Posterior cingulate gyrus (tissue), 11 donors: ENCODE measurements at regions not wholly inside any gene's neighbourhood (a gene's known extent, or its start where the extent isn't known, plus 50 kb on each side); places are given as distances from the start of the nearest gene placed in this dataset.
"Not testable (repeated sequence)": the region's sequence is repeated elsewhere in the genome, so short reads cannot be mapped to it uniquely, and the experiment has no call there.

ENCODE experiments used
- DNase-seq, 10 donors: peaks; one replicate each; pipeline versions ENCODE4 v3.0.0 to v3.0.0-alpha.2; 2020 to 2021; ENCODE audit warnings: mixed read lengths in 3 of 10
- intact Hi-C: fragments of 100-400 bp; cut with DNase I; formaldehyde crosslinking; loops from one replicate; pipeline ENCODE4 v1.15.1; 2023

GRCh38 chr7:152905949-152906348 is 146.4 kb downstream of the ACTR3B start:
- no peak for DNase-seq
- intact Hi-C loops = no loop called here

DNA sequence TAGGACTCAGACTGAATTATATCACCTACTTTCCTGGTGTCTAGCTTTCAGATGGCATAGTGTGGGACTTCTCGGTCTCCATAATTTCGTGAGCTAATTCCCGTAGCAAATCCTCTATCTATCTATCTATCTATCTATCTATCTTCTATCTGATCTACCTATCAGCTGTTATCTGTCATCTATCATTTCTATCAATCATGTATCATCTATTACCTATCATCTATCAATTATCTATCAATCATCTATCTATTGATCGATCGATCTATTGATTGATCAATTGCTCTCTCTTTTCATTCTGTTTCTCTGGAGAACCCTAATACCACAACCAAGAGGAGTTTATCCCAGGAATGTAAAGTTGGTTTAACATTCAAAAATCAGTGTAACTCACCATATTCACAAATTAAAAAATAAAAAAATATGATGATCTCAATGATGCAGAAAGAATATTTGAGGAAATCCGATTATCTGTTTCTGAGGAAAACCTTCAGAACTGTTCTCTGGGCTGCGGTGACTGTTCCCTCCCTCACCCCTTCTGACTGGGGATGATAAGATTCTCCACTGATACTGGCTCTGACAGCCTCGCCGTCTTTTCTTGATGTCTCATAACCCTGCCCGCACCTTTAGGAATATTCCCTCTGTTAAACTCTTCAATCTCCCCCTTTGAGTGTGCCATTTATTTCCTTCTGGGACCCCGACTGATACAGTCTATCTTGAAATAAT is 147.7 kb downstream of the ACTR3B start:
- intact Hi-C loops = no loop called here
- DNase-seq = no peak

GRCh38 chr7:152909280-152909679 is 149.7 kb downstream of the ACTR3B start:
- intact Hi-C loops = no loop called here

DNA sequence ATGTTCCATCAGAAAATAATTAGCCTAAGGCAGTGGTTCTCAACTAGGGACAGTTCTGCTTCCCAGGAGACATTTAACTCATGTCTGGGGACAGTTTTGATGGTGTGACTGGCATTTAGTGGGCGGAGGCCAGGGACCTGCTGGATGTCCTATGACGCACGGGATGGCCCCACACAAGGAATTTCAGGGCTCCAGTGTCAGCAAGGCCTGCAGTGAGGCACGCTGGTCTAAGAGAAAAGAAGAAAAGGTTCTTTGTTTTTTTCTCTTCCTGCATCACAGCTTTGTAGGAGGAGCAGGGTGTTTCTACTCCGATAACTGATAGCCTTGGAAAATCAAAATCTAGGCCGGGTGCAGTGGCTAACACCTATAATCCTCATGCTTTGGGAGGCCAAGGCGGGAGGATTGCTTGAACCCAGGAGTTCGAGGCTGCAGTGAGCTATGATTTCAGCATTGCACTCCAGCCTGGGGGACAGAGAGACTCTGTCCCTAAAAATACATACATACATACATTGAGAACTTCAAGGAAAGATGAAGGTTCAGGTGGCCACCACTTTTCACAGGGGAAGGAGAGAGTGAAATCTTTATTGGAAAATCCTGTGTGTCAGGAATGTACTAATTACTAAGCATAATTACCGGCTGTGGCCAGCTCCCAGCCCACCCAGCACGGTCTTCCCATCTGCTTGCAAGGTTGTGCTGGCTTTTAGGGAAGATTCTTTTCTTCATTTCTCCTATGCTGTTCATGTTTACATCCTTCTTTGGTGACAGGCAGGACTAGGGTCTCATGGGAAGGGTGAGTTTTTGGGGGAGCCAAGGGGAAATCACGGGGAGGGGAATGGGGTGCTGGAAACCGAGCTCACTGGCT is 150.4 kb downstream of the ACTR3B start:
- intact Hi-C loops = no loop called here
- DNase-seq = peak in 1 of 10 donors; percentile 23

More at GRCh38 chr7:152909280-152909679, 149.7 kb downstream of the ACTR3B start:
- DNase-seq = peak in 1 of 10 donors; percentile 57

GRCh38 chr7:152910545-152911225 is 151.1 kb downstream of the ACTR3B start:
- DNase-seq = no peak
- intact Hi-C loops = no loop called here

DNA sequence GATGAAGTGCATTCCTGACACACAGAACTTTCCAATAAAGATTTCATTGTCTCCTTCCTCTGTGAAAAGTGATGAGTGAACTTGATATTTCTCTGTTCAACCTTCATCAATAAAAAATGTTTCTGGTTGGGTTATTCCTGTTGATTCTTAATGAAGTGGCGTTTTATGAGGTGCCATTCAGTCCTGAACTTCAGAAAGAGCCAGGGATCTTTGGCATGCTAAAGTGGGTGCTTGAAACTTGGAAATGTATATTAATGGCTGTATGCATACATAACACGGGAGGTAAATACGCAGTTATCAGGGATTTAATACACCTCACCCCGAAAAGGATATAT is 151.6 kb downstream of the ACTR3B start:
- DNase-seq = no peak
- intact Hi-C loops = no loop called here

DNA sequence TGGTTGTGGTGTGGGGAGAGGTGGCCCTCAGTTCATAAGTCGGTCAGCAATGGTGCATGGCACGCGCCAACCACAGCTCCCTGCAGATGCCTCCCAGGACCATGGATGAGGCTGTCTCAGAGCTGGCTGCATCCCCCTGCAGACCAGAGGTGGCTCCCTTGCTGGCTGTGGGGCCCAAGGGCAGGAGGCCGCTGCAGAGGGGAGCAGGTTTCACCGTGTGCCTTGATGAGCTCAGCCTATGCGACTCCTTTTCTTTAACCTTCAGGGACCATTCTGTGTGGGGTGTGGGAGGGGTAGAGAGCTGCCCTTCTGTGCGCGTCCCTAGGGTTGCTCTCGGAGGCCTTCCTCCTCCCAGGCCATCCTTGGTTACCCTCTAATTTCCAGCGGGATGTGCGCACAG is 152.4 kb downstream of the ACTR3B start:
- DNase-seq = no peak

GRCh38 chr7:152912511-152912910 is 153.0 kb downstream of the ACTR3B start:
- DNase-seq = no peak
- intact Hi-C loops = no loop called here

More for the DNA sequence above, 152.4 kb downstream of the ACTR3B start:
- intact Hi-C loops = no loop called here

GRCh38 chr7:152913492-152913891 is 153.9 kb downstream of the ACTR3B start:
- no peak for DNase-seq
- intact Hi-C loops = no loop called here

GRCh38 chr7:152914014-152914844 is 154.7 kb downstream of the ACTR3B start:
- intact Hi-C loops = no loop called here
- no peak for DNase-seq

DNA sequence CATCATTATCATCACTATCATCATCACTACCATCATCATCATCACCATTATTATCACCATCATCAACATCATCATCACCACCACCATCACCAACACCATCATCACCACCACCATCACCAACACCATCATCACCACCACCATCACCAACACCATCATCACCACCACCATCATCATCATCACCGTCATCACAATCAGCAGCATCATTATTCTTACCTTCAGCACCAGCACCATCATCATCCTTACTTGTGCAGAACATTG is 155.2 kb downstream of the ACTR3B start:
- DNase-seq, intact Hi-C loops: not testable (repeated sequence)

GRCh38 chr7:152922318-152923081 is 162.9 kb downstream of the ACTR3B start:
- peak in 1 of 10 donors; percentile 27 for DNase-seq

GRCh38 chr7:152923711-152924110 is 164.2 kb downstream of the ACTR3B start:
- intact Hi-C loops = no loop called here

More at GRCh38 chr7:152922318-152923081, 162.9 kb downstream of the ACTR3B start:
- intact Hi-C loops = no loop called here

DNA sequence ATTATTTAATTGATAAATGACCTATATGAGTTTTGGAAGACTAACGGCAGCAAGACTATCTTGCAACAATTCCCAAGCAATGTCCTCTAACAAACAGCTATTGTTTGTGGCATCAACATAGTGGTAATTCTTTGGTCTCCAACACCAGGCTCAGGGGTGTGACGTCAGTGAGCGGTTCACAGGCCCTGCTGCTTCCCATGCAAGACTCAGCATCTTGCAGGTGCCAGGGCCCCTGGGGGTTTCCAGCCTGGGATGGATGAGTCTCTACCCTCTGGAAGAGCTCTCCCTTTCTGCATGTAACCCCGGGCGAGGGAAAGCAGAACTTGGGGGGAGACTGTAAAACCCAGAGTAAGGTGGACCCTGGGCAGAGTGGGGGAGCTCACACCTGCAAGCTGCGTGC is 164.7 kb downstream of the ACTR3B start:
- intact Hi-C loops = no loop called here
- peak in 5 of 10 donors; percentile 27 to 88 (median 42) for DNase-seq

More at GRCh38 chr7:152923711-152924110, 164.2 kb downstream of the ACTR3B start:
- no peak for DNase-seq

DNA sequence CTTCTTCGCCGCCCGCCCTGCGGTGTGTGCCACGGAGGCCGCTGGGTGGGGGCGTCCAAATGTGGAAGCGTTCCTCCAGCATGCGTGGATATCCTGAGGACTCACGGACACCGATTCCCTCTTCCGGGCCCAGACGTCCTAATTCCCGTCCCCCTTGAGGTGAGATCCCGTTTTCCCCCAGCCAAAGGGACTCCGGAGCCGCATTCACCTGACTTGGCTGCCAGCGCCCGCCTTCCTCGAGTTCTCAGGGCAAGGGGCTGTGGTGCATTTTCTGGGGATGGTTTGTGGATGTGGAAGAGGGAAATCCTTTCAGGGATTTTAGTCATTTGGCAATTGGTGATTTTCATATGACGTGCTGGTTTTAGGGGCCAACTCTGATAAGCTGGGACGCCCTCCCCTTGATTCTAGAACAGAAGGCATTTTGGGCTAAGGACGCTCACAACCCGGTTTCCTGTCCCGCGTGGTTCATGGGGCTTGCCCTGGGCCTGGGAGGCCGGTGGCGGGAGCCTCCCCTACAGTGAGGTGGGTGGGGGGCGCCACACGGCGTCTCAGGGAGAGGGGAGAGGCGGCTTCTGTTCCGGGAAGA is 165.4 kb downstream of the ACTR3B start:
- intact Hi-C loops = no loop called here
- peak in 1 of 10 donors; percentile 87 for DNase-seq

GRCh38 chr7:152925412-152926147 is 166.0 kb downstream of the ACTR3B start:
- DNase-seq = peak in 5 of 10 donors; percentile 10 to 87 (median 77)
- intact Hi-C loops = no loop called here

DNA sequence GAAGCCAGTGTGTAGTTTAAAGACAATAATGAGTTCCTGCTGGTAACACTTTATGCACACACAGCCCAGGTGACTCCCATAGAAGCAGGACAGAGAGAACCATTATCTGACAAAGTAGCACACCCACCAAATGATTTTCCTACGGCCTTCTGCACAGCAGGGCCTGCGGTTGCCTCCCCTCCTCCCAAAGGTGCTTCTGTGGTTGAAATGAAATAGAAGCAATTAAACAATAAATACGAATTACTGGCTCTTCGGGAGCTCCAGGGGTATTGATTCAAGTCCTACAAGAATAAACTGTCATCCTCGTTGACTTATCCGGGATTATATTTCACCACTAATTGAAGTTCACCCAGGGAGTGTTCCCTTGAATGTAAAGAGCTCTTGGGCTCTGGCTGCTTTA is 172.1 kb downstream of the ACTR3B start:
- intact Hi-C loops = no loop called here
- no peak for DNase-seq

GRCh38 chr7:152937282-152937681 is 177.7 kb downstream of the ACTR3B start:
- intact Hi-C loops = no loop called here

GRCh38 chr7:152946616-152947015 is 187.1 kb downstream of the ACTR3B start:
- DNase-seq, intact Hi-C loops: not testable (repeated sequence)

More at GRCh38 chr7:152937282-152937681, 177.7 kb downstream of the ACTR3B start:
- DNase-seq = no peak
